ENCODE measurements at regions not wholly inside any gene's neighbourhood (a gene's known extent, or its start where the extent isn't known, plus 50 kb on each side); places are given as distances from the start of the nearest gene placed in this dataset.

DNA sequence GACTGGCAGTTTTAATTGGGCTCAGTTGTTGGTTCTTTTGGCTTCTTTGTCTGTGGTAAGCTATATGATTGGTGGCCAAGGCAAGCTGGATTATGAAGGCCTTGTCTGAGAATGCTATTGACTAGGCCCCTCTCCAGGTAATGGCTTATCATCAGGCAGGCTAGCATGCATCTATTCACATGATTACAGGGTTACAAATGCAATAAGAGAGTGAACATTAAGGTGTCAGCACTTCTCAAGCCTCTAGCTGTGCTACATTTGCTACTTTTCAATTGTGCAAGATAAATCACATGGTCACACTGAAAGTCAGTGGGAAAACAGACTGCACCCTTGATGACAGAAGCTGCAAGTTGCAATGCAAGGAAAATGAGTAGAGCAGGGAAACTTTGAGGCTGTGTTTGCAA is 550.9 kb upstream of the TMPRSS15 start:
- Histone ChIP-seq H3K9me3 (no peaks in the 10 kb centered on the region), H3K4me1 (peaks cover 0 to 18% (median 2%) of the 10 kb centered on the region in 4 donors), H3K27ac (peak overlapping the region in 1 of 4 donors; percentile 35), H3K4me3 (no peak overlapping the region), H3K27me3 (no peaks in the 10 kb centered on the region), H3K36me3 (no peaks in the 10 kb centered on the region)
- no peak for DNase-seq
- intact Hi-C loops (cut with DNase I; ENCODE audit: low total_unique reads) (no loop called here), in situ Hi-C loops (cut with MboI; ENCODE audit: low pct_ligation_motif_present in 1 of 4, low pct_unique_long_range_greater_than_20kb in 1 of 4, low sequenced_read_pairs in 3 of 4) (no loop called here)
- TF ChIP-seq POLR2AphosphoS5 (IDR thresholded peaks at IDR 0.05) (no peak), EP300 (IDR thresholded peaks at IDR 0.05; ENCODE audit: low read depth) (no peak), POLR2A (IDR thresholded peaks at IDR 0.05) (no peak)
- TF ChIP-seq, protein P1, sequence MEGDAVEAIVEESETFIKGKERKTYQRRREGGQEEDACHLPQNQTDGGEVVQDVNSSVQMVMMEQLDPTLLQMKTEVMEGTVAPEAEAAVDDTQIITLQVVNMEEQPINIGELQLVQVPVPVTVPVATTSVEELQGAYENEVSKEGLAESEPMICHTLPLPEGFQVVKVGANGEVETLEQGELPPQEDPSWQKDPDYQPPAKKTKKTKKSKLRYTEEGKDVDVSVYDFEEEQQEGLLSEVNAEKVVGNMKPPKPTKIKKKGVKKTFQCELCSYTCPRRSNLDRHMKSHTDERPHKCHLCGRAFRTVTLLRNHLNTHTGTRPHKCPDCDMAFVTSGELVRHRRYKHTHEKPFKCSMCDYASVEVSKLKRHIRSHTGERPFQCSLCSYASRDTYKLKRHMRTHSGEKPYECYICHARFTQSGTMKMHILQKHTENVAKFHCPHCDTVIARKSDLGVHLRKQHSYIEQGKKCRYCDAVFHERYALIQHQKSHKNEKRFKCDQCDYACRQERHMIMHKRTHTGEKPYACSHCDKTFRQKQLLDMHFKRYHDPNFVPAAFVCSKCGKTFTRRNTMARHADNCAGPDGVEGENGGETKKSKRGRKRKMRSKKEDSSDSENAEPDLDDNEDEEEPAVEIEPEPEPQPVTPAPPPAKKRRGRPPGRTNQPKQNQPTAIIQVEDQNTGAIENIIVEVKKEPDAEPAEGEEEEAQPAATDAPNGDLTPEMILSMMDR (IDR thresholded peaks at IDR 0.05), result no peak

GRCh38 chr21:18959817-18960216 is 556.2 kb upstream of the TMPRSS15 start:
- 63 to 78% methylated on average over 3 of the region's 3 CpGs for WGBS, 2 donors (ENCODE audit: low coverage in 1 of 2)
- H3K36me3 ChIP-seq, result no peaks in the 10 kb centered on the region
- no peaks in the 10 kb centered on the region for H3K9me3 ChIP-seq
- peaks cover 0 to 2% (median 0%) of the 10 kb centered on the region in 4 donors for H3K4me1 ChIP-seq
- H3K4me3 ChIP-seq, result no peak overlapping the region
- H3K27ac ChIP-seq, result no peak overlapping the region
- in situ Hi-C loops (cut with MboI; ENCODE audit: low pct_ligation_motif_present in 1 of 4, low pct_unique_long_range_greater_than_20kb in 1 of 4, low sequenced_read_pairs in 3 of 4) (no loop called here), intact Hi-C loops (cut with DNase I; ENCODE audit: low total_unique reads) (no loop called here)
- TF ChIP-seq POLR2A (IDR thresholded peaks at IDR 0.05) (no peak), POLR2AphosphoS5 (IDR thresholded peaks at IDR 0.05) (no peak)
- TF ChIP-seq, protein P1 (IDR thresholded peaks at IDR 0.05), result no peak
- H3K27me3 ChIP-seq, result no peaks in the 10 kb centered on the region
- DNase-seq, result no peak

DNA sequence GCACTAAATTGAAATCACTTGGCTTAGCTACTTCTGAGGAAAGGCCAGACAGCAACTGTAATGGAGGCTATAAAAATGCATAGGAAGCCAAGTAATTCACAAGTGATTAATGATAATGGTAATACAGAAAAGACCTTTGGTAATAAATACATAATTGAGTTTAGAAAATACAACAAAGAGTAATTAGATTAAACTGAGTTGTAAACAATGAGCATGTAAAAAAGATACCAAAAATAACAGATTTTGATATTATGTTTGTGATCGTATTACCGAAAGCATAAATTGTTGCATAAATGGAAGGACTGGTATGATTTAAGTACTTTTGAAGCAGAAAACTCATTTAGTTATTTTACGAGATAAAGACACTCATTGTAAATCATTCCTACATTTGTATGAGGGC is 556.7 kb upstream of the TMPRSS15 start:
- in situ Hi-C loops (cut with MboI; ENCODE audit: low pct_ligation_motif_present in 1 of 4, low pct_unique_long_range_greater_than_20kb in 1 of 4, low sequenced_read_pairs in 3 of 4) (no loop called here), intact Hi-C loops (cut with DNase I; ENCODE audit: low total_unique reads) (no loop called here)
- no peak overlapping the region for H3K27ac ChIP-seq
- H3K27me3 ChIP-seq, result no peaks in the 10 kb centered on the region
- no peaks in the 10 kb centered on the region for H3K4me1 ChIP-seq
- no peaks in the 10 kb centered on the region for H3K9me3 ChIP-seq
- no peaks in the 10 kb centered on the region for H3K36me3 ChIP-seq
- no peak for DNase-seq
- 84 to 88% methylated on average over 3 of the region's 3 CpGs for WGBS, 2 donors (ENCODE audit: low coverage in 1 of 2)
- no peak for TF ChIP-seq EP300 (IDR thresholded peaks at IDR 0.05; ENCODE audit: low read depth)
- TF ChIP-seq POLR2A (IDR thresholded peaks at IDR 0.05), result no peak
- TF ChIP-seq, protein P1 (IDR thresholded peaks at IDR 0.05), result no peak
- no peak for TF ChIP-seq POLR2AphosphoS5 (IDR thresholded peaks at IDR 0.05)
- H3K4me3 ChIP-seq, result no peak overlapping the region

DNA sequence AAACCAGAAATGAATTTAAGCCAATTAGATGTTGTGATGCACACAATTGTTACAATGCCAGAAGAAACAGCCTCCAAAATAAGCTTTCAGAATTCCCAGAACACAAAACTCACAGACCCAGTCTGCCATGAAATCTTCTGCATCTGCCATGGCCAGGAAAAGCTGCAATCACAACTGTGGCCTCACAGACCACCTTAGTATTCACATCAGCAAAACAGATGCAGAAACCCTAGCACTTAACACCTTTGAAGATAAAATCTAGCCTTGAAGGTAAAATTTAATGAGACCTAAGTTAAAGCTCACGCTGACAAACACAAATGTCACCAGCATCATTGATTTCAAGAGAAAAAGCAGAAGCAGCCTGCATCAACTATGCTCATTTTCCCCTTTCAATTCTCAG is 566.8 kb upstream of the TMPRSS15 start:
- in situ Hi-C loops (cut with MboI; ENCODE audit: low pct_ligation_motif_present in 1 of 4, low pct_unique_long_range_greater_than_20kb in 1 of 4, low sequenced_read_pairs in 3 of 4), result no loop called here
- no peak overlapping the region for H3K27ac ChIP-seq
- no peaks in the 10 kb centered on the region for H3K27me3 ChIP-seq
- TF ChIP-seq POLR2A (IDR thresholded peaks at IDR 0.05), result no peak
- no peak for TF ChIP-seq EP300 (IDR thresholded peaks at IDR 0.05; ENCODE audit: low read depth)
- TF ChIP-seq POLR2AphosphoS5 (IDR thresholded peaks at IDR 0.05), result no peak
- TF ChIP-seq, protein P1 (IDR thresholded peaks at IDR 0.05), result no peak
- no peak overlapping the region for H3K4me3 ChIP-seq
- DNase-seq, result no peak
- intact Hi-C loops (cut with DNase I; ENCODE audit: low total_unique reads), result no loop called here
- no peaks in the 10 kb centered on the region for H3K4me1 ChIP-seq
- H3K9me3 ChIP-seq, result no peaks in the 10 kb centered on the region
- no peaks in the 10 kb centered on the region for H3K36me3 ChIP-seq
- 65 to 78% methylated on average over 1 of the region's 1 CpG for WGBS, 2 donors (ENCODE audit: low coverage in 1 of 2)
